Peyer's patch (tissue), 4 donors: ENCODE measurements at regions not wholly inside any gene's neighbourhood (a gene's known extent, or its start where the extent isn't known, plus 50 kb on each side); places are given as distances from the start of the nearest gene placed in this dataset.
A peak's percentile ranks its signal among the peaks of the same experiment; 100 is the strongest.

Source experiments
- DNase-seq, 3 donors: peaks; one replicate each; pipeline ENCODE4 v3.0.0-alpha.2; 2017 to 2019
- H3K27ac ChIP-seq, 4 donors: fragments of 200-600 bp; sonication (generic); one replicate each; pipeline ENCODE4 v1.5.1; 2016 to 2019
- H3K27me3 ChIP-seq, 2 donors: fragments of 200-600 bp; sonication (generic); one replicate each; pipeline ENCODE4 v1.5.1; 2019
- H3K36me3 ChIP-seq, 3 donors: fragments of 200-600 bp; sonication (generic); one replicate each; pipeline ENCODE4 v1.5.1; 2016 to 2019
- H3K4me1 ChIP-seq, 4 donors: fragments of 200-600 bp; sonication (generic); one replicate each; pipeline ENCODE4 v1.5.1; 2016 to 2019
- H3K4me3 ChIP-seq, 4 donors: fragments of 200-600 bp; sonication (generic); 1 replicate in 3 of 4; 2 replicates in 1 of 4; pipeline ENCODE4 v1.5.1; 2016 to 2019; ENCODE audit warnings: mild to moderate bottlenecking in 1 of 4
- H3K9me3 ChIP-seq, 4 donors: fragments of 200-600 bp; sonication (generic); one replicate each; pipeline ENCODE4 v1.5.1; 2016 to 2019; ENCODE audit warnings: mild to moderate bottlenecking in 1 of 4
- POLR2A ChIP-seq, 2 donors: fragments of 450-650 bp; IDR thresholded peaks; one replicate each; pipeline ENCODE4 v1.5.1; 2017; ENCODE audit warnings: antibody characterized with exemption in 2 of 2, mild to moderate bottlenecking in 2 of 2, moderate library complexity in 2 of 2
- TF ChIP-seq, protein P1 (sequence below), 6 experiments: fragments of 450-650 bp in 4 of 6; fragments of 200-600 bp in 2 of 6; sonication (generic) in 1 of 6; IDR thresholded peaks; one replicate each; pipeline ENCODE4 v1.5.1; 2017 to 2019; ENCODE audit warnings: antibody characterized with exemption in 6 of 6, mild to moderate bottlenecking in 3 of 6, moderate library complexity in 1 of 6

DNA sequence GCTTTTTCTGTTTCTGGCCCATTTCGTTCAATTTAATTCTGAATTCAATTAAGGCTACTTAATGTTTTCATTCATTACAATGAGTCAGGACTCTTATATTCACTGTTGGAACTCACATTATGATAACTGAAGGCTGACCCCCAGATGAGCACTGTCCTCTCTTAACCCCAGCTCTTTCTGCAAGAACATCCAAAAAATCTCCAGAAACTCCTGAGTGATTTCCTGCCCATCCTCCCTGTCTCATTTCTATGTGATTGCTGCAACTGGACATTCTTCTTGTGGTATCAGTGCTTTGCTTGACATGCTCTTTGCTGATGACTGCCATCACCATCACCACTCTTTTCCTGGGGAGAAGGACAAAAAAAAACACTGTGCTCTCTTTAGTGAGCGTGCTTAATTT lies 240.3 kb downstream of the SPRY2 start:
- Histone ChIP-seq H3K27ac (no peak overlapping the region), H3K4me3 (no peak overlapping the region), H3K27me3 (no peaks in the 10 kb centered on the region), H3K9me3 (no peaks in the 10 kb centered on the region), H3K36me3 (no peaks in the 10 kb centered on the region), H3K4me1 (no peaks in the 10 kb centered on the region)
- DNase-seq = no peak
- no peak for TF ChIP-seq POLR2A (IDR thresholded peaks at IDR 0.05)
- TF ChIP-seq, protein P1, sequence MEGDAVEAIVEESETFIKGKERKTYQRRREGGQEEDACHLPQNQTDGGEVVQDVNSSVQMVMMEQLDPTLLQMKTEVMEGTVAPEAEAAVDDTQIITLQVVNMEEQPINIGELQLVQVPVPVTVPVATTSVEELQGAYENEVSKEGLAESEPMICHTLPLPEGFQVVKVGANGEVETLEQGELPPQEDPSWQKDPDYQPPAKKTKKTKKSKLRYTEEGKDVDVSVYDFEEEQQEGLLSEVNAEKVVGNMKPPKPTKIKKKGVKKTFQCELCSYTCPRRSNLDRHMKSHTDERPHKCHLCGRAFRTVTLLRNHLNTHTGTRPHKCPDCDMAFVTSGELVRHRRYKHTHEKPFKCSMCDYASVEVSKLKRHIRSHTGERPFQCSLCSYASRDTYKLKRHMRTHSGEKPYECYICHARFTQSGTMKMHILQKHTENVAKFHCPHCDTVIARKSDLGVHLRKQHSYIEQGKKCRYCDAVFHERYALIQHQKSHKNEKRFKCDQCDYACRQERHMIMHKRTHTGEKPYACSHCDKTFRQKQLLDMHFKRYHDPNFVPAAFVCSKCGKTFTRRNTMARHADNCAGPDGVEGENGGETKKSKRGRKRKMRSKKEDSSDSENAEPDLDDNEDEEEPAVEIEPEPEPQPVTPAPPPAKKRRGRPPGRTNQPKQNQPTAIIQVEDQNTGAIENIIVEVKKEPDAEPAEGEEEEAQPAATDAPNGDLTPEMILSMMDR (IDR thresholded peaks at IDR 0.05) = no peak

DNA sequence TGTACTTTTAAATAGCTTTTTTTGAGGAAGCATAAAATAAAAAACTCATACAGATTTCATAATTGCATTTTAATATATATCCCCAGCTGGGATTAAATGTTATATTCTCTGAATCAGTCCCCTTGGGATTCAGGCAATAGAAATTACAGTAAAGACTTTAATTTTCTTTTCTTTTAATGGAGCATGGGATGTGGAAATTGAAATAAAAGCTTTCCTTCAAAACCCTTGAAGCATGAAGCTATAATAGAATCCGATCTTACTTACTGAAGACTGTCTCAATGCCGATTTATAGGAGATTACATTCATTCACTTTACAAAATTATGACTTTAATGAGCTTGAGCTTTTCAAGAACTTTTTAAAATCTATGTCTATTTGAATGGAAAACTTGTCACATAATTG lies 243.4 kb downstream of the SPRY2 start:
- TF ChIP-seq, protein P1 (IDR thresholded peaks at IDR 0.05) = no peak
- TF ChIP-seq POLR2A (IDR thresholded peaks at IDR 0.05) = no peak
- H3K4me1 ChIP-seq = no peaks in the 10 kb centered on the region
- no peak overlapping the region for H3K27ac ChIP-seq
- no peak overlapping the region for H3K4me3 ChIP-seq
- H3K27me3 ChIP-seq = no peaks in the 10 kb centered on the region
- DNase-seq = no peak
- H3K36me3 ChIP-seq = no peaks in the 10 kb centered on the region
- H3K9me3 ChIP-seq = no peaks in the 10 kb centered on the region

DNA sequence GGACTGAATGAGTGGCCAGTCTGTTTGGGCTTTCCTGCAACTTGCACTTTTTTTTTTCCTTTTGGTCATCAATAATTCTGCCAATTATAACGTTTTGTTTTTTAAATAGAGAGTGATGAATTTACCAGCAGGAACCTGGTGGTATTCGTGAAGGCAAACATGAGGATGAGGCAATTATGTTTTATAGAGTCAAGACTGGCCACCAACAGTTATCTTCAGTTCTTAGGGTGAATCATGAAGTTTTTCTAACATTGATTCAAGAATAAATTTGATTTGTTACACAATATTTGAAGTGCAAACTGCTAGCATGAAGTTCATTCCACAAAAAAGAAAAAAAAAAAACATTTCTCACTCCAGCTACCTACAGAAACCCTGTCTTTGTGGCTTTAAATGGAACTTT lies 244.5 kb downstream of the SPRY2 start:
- TF ChIP-seq, protein P1 (IDR thresholded peaks at IDR 0.05) = no peak
- no peak for TF ChIP-seq POLR2A (IDR thresholded peaks at IDR 0.05)
- H3K4me1 ChIP-seq = no peaks in the 10 kb centered on the region
- no peak overlapping the region for H3K27ac ChIP-seq
- no peak for DNase-seq
- no peaks in the 10 kb centered on the region for H3K36me3 ChIP-seq
- H3K27me3 ChIP-seq = no peaks in the 10 kb centered on the region
- no peak overlapping the region for H3K4me3 ChIP-seq
- H3K9me3 ChIP-seq = no peaks in the 10 kb centered on the region

DNA sequence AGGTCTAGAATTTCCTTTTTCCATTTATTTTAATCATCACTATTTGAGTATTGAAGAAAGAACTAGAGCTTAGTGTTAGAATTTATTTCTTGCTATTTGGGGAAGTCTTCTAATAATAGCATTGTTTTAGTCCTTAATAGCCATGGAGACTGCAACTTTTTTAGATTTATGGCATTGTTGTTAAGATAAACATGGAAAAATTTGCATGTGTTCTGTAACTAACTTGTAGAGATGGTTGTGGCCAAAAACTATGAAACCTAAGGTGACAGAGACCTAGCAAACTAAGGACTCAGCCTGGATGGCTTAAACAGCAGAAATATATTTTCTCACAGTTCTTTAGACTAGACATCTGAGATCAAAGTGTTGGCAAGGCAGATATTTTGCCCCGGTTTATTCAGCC lies 246.4 kb downstream of the SPRY2 start:
- no peak for TF ChIP-seq POLR2A (IDR thresholded peaks at IDR 0.05)
- TF ChIP-seq, protein P1 (IDR thresholded peaks at IDR 0.05) = no peak
- Histone ChIP-seq H3K4me3 (no peak overlapping the region), H3K9me3 (no peaks in the 10 kb centered on the region), H3K27ac (no peak overlapping the region), H3K4me1 (no peaks in the 10 kb centered on the region), H3K36me3 (no peaks in the 10 kb centered on the region), H3K27me3 (no peaks in the 10 kb centered on the region)
- DNase-seq = no peak

DNA sequence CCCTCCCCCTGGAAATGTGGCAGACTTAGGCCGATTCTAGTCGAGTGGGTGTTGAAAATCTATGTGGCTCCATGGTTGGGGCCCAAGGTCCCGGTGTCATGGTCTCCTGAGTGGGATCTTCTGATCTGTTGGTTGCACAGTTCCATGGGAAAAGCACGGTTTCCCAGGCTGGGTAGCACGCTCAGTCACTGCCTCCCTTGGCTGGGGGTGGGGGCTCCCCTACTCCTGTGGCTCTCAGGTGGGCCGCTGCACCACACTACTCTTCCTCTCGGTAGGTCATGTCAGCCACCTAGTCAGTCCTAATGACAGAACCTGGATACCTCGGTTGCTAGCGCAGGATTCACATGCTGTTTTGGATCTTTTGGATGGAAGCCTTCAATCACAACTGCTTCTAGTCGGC lies 247.0 kb downstream of the SPRY2 start:
- no peaks in the 10 kb centered on the region for H3K27me3 ChIP-seq
- H3K4me3 ChIP-seq = no peak overlapping the region
- H3K4me1 ChIP-seq = no peaks in the 10 kb centered on the region
- TF ChIP-seq, protein P1 (IDR thresholded peaks at IDR 0.05) = no peak
- TF ChIP-seq POLR2A (IDR thresholded peaks at IDR 0.05) = no peak
- DNase-seq = no peak
- H3K9me3 ChIP-seq = no peaks in the 10 kb centered on the region
- no peaks in the 10 kb centered on the region for H3K36me3 ChIP-seq
- no peak overlapping the region for H3K27ac ChIP-seq

DNA sequence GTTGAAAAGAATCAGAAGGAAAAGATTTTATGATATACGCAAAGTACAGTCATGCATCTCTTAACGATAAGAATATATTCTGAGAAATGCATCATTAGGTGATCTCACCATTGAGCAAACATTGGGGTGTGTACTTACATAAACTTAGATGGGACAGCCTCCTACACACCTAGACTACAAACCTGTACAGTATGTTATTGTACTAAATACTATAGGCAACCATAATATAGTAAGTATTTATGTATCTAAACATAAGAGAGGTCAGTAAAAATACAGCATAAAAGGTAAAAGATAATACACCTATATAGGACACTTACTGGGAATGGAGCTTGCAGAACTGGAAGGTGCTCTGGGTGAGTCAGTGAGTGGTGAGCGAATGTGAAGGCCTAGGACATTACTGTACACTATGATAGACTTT lies 254.6 kb downstream of the SPRY2 start:
- Histone ChIP-seq H3K27ac (peak overlapping the region in 1 of 4 donors; percentile 44), H3K27me3 (no peaks in the 10 kb centered on the region), H3K9me3 (no peaks in the 10 kb centered on the region), H3K36me3 (no peaks in the 10 kb centered on the region), H3K4me1 (no peaks in the 10 kb centered on the region), H3K4me3 (no peak overlapping the region)
- TF ChIP-seq, protein P1 (IDR thresholded peaks at IDR 0.05) = no peak
- no peak for TF ChIP-seq POLR2A (IDR thresholded peaks at IDR 0.05)
- DNase-seq = no peak
